Left cardiac atrium (tissue), 4 donors: ENCODE measurements at regions not wholly inside any gene's neighbourhood (a gene's known extent, or its start where the extent isn't known, plus 50 kb on each side); places are given as distances from the start of the nearest gene placed in this dataset.
"Not testable (repeated sequence)": the region's sequence is repeated elsewhere in the genome, so short reads cannot be mapped to it uniquely, and the experiment has no call there.

Experiments used
- ATAC-seq, 2 donors: fragments of 200-7000 bp; cut with Tn5 transposase; one replicate each; pipeline ENCODE4 v1.9.1; 2020; ENCODE audit warnings: mild to moderate bottlenecking in 2 of 2, moderate library complexity in 2 of 2
- DNase-seq: peaks from one replicate; pipeline ENCODE4 v3.0.0-alpha.2; 2020
- intact Hi-C, 2 donors: fragments of 100-400 bp; cut with DNase I; formaldehyde crosslinking; loops; one replicate each; pipeline versions ENCODE4 v1.14.1 to v1.15.1; 2022 to 2023
- donor health status: DM: no; HTN: yes; CAD: no.
- donor health status: DM: no; HTN: yes; CAD: no; lungs with severe emphysema.
- donor health status: DM: yes; HTN: yes; CAD: no.
- donor health status: Dilated cardiomyopathy.

DNA sequence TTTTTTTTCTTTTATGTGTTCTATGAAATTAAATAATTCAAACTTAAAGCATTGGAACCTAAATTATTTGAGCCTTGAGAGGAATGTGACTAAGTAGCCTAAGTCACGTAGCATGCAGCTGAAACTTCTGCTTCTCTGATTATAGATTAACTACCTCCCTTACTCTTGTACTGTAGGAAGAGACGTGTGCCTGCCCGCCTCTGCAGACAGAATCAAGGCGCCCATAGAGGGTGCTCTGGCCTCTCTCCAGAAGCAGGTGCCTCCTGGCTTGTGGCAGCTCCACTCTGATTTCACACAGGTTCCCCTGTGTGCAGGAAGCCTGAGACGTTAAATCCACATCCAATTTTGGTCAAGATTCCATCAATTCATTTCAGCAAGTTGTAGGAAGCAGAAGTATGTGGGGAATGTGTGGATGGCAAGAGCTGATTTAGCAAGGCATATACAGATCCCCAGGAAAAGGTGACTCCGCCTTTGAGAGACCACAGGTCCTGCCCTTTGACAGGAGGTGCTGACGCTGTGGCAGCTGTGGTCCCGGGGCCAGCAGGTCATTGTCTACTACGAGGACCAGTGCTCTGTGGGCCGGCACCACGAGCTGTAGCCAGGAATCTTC lies 1418.8 kb downstream of the CDH11 start:
- no peak for DNase-seq
- ATAC-seq: no peak
- intact Hi-C loops: no loop called here

GRCh38 chr16:63697736-63698135 lies 1424.1 kb downstream of the CDH11 start:
- intact Hi-C loops: no loop called here
- DNase-seq (no peak), ATAC-seq (no peak)

GRCh38 chr16:63695347-63695746 lies 1426.5 kb downstream of the CDH11 start:
- intact Hi-C loops: no loop called here
- ATAC-seq: no peak

GRCh38 chr16:63690961-63691360 lies 1430.9 kb downstream of the CDH11 start:
- intact Hi-C loops: no loop called here

More at GRCh38 chr16:63695347-63695746, 1426.5 kb downstream of the CDH11 start:
- DNase-seq: no peak

DNA sequence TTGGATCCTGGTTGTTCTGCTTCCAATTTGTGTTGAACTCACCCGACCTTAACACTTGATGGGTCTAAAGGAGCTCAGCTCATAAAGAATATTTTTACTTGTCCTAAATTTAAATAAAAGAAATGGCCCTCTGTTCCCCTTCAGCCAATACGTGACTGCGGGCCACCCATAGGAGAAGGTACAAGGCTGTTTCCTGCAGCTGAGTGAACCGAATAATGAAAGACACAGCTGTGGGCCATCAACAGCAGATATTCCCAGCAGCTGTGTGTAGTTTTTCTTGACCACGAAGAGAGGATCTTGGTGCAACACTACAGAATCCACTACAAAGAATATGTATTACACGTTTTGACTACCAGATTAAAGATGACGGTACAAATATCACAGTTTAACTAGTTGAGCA lies 1431.6 kb downstream of the CDH11 start:
- intact Hi-C loops: no loop called here
- no peak for DNase-seq
- no peak for ATAC-seq

More at GRCh38 chr16:63690961-63691360, 1430.9 kb downstream of the CDH11 start:
- ATAC-seq (no peak), DNase-seq (no peak)

DNA sequence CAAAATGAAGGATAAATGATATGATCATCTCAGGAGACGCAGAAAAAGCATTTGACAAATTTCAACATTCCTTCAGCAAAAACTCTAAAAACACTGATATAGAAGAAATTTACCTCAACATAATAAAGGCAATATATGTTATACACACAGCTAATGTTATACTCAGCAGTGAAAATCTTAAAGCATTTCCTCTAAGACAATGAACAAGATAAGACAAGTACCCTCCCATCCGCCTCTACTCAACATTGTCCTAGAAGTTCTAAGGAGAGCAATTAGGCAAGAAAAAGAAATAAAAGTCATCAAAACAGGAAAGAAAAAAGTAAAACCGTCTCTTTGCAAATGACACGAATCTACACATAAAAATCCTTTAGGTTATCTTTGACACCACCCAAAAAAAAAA lies 1432.8 kb downstream of the CDH11 start:
- ATAC-seq (no peak), DNase-seq (no peak)
- intact Hi-C loops: no loop called here

DNA sequence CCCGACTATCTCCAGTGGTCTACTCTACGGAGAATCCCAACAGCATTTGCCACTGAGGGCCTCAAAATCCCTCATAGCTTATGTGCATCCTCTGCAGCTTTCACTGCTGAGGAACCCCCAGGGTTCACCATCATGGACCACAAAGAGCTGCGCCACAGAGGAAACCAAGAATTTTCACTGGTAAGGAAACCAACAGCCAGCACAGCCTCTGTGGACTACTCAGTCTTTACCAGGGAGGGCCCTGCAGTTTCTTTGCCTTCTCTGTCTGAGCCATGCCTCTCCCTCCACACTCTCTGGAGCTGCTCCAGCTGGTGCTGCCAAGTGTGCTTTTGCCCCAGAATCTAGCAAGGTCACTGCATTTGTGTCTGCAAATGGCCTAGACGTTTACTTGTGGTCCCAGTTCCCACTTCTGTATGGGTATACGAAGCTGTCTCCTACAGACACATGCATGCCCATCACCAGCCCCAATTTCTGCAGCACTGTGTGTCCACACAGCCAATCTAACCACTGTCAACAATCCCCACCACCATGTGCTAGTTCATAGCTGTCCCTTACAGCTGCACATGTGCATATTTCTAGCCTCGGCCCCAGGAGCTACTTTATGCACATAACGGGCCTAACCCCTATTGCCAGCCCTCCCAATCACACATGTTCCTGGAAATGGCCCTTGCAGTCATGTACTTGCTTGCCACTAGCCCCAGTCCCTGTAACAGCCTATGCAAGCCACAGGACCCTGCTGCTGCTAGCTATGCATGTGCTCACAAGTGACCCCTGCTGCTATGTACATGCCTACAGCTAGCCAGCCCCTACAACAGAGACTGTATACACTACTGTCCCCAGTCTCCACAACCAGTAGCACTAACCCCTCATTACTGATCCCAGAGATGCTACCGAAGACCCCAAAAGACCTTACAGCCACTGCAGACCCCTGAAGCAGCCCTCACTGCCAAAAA lies 1437.4 kb downstream of the CDH11 start:
- intact Hi-C loops: no loop called here
- no peak for ATAC-seq
- DNase-seq: no peak

DNA sequence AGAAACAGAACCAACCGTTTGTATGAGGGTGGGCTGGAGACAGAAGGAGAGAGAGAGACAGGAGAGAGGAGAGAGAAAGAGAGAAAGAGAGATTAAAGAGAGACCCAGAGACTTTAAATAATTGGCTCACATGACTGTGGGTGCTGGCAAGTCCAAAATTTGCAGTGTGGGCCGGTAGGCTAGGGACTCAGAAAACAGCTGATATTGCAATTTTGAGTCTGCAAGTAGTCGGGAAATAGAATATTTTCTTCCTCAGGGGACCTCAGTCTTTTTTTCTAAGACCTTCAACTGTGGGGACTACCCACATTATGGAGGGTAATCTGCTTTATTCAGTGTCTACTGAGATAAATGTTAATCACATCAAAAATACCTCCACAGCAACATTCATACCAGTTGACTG lies 1439.0 kb downstream of the CDH11 start:
- intact Hi-C loops: no loop called here
- DNase-seq: no peak
- ATAC-seq: no peak

DNA sequence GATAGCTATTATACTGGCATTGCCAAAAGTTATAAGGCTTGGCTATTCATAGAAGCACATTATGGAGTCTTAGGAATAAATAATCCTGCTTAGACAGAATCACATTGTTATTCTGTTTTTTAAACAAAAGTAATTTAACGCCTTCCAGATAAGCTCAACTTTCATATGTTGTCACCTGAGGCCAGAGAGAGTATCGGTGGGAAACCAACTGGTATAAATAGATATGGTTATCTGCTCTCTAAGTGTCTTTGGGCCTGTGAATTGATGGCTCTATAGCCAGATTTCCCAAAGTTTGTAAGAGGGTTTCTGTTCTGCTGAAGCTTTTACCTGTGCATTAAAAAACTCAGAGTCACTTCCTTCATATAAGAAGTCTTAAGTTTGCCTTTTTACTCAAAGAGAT lies 1449.4 kb downstream of the CDH11 start:
- DNase-seq (no peak), ATAC-seq (no peak)
- intact Hi-C loops: no loop called here

DNA sequence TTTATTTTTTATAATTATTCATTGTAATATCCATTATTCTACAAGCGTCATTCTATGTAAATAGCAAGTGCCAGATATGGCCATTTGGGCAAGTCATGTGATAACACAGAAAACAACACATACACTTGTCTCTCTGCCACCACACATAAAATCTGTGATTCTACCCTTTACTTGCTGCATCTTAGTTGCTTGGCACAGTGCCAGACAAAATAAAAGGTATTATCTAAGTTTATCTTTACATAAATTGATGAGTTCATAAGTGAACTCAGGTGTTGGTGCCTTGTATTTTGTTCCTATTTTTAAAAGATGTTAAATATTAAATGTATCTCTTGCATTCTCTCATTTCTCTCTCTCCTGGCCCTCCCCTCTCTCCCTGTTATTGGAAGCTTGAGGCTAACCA lies 1458.7 kb downstream of the CDH11 start:
- no peak for DNase-seq
- ATAC-seq: no peak
- intact Hi-C loops: no loop called here

- intact Hi-C loops: no loop called here
- no peak for DNase-seq
- ATAC-seq: no peak
Observed at GRCh38 chr16:63655846-63656245, 1466.0 kb downstream of the CDH11 start.

GRCh38 chr16:63653044-63653839 lies 1468.6 kb downstream of the CDH11 start:
- no peak for ATAC-seq
- intact Hi-C loops: no loop called here
- DNase-seq: no peak

DNA sequence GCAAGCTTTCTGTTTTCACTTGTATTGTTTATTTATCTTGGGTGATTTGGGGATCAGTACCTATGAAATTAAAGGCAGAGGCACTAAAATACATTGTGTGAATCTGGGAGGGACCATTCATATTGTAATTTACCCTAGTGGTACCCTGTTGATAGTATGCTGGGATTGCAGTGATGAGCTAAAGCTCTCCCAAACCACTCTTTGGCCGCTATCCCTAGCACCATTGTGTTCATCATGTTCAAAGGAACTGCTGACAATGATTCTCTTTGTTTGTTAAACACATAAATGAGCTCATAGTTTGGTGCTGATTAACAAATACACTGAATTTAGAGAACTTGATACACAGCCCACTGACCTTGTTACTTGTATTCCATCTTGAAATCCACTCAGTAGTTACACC lies 1469.8 kb downstream of the CDH11 start:
- ATAC-seq (no peak), DNase-seq (no peak)
- intact Hi-C loops: no loop called here

DNA sequence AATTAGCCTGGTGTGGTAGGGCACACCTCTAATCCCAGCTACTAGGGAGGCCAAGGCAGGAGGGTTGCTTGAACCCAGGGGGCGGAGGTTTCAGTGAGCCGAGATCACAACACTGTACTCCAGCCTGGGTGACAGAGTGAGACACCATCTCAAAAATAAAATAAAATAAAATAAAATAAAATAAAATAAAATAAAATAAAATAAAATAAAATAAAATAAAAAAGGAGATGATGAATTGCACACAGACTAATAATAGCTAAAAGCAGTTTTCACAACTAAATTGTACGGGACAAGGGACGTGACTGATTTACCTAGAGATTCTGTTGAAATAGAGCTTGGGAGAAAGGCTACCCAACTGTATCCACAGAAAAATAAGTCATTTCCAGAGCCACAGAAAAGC lies 1471.3 kb downstream of the CDH11 start:
- no peak for ATAC-seq
- intact Hi-C loops: no loop called here
- no peak for DNase-seq

DNA sequence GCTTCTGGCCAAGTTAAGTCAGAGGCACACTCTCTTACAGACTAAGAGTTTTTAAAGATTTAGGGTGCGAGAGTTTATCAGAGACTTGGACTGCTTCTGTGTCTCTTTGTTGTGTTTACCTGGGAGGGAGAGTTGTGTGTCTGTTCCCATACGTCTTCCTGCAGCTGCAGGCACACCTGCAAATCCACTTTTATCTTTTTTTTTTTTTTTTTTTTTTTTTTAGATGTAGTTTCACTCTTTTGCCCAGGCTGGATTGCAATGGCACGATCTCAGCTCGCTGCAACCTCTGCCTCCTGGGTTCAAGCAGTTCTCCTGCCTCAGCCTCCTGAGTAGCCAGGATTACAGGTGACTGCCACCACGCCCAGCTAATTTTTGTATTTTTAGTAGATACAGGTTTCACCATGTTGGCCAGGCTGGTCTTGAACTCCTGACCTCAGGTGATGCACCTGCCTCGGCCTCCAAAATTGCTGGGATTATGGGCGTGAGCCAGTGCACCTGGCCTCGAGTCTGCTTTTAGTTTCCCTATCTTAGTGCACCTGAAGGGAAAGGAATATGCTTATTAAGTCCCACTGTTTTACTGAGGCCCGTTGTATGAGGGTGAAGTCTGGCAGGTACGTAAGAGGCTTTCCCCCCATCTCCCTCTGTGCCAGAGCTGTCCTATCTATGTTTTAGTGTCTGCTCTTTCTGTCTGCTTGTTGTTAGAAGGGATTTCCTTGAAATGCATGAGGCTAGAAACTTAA lies 1488.0 kb downstream of the CDH11 start:
- DNase-seq, intact Hi-C loops, ATAC-seq: not testable (repeated sequence)

DNA sequence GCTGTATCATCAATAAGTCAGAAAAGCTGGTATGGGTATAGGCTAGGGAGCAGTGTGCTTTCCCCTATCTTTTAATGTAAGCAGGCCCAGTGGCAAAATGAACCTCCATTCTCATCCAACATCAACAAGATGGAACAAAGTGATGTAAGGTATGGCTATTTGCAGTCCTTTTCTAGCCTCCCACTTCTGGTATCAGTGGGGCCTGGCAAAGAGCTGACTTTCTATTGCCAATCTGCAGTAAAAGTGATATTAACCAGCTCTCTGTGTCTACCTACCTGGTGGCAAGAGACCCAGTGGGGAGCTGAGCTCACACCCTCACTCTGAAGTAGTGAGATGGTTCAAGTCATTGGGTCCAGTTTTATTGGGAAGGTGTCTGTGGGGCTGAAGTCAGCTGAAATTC lies 1492.6 kb downstream of the CDH11 start:
- no peak for DNase-seq
- ATAC-seq: no peak
- intact Hi-C loops: no loop called here

DNA sequence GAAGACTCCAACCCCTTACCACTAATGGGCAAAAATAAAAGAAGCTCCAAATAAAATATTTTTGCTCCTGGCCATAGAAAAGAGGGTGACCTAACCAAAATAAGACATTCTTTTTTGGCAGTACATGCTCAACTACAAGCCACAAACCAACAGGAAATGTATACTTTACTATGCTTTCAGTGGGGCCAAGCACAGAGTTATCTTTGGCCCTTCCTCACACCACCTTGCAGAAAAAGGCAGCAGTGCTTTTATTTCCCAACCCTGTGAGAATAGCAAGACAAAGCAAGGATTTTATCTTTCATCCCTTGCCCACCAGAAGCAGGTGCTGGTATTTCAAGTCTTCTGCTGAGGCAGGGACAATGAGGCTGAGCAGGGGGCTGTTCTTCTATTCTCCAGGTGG lies 1493.1 kb downstream of the CDH11 start:
- DNase-seq (no peak), ATAC-seq (no peak)

DNA sequence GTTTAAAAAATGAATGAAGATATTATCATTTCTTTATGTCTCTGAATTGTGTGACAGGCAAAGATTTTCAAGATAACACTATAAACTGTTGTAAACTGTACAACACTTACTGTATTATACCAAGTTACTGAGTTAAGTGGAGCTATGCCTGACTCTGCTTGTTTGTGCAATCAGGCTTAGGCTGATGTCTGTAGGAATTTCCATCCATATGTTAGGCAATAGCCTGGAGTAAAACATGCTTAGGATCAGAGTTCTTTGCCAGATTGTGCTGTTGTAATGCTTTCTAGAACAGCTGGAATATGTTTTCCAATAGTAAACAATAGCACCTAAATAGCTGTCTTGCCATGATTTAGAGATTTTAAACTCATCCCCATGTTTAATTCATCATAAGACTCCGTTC lies 1496.7 kb downstream of the CDH11 start:
- DNase-seq: no peak
- no peak for ATAC-seq
- intact Hi-C loops: no loop called here

More for the DNA sequence above, 1493.1 kb downstream of the CDH11 start:
- intact Hi-C loops: no loop called here

- no peak for DNase-seq
- ATAC-seq: no peak
- intact Hi-C loops: no loop called here
Observed at GRCh38 chr16:63623551-63624039, 1498.3 kb downstream of the CDH11 start.
